ENCODE measurements at regions not wholly inside any gene's neighbourhood (a gene's known extent, or its start where the extent isn't known, plus 50 kb on each side); places are given as distances from the start of the nearest gene placed in this dataset.

- no peak overlapping the region for H3K27ac ChIP-seq
- no peak for TF ChIP-seq ZFX (IDR thresholded peaks at IDR 0.05; ENCODE audit: borderline replicate concordance)
Observed at GRCh38 chr18:43805646-43806194, 528.4 kb upstream of the SYT4 start.

GRCh38 chr18:43812627-43813026 is 535.3 kb upstream of the SYT4 start:
- no peak for TF ChIP-seq CTCF (IDR thresholded peaks at IDR 0.05)
- no peak for TF ChIP-seq ZFX (IDR thresholded peaks at IDR 0.05; ENCODE audit: borderline replicate concordance)

GRCh38 chr18:43819397-43819796 is 542.1 kb upstream of the SYT4 start:
- no peak overlapping the region for H3K27ac ChIP-seq
- TF ChIP-seq ZFX (IDR thresholded peaks at IDR 0.05; ENCODE audit: borderline replicate concordance): no peak

More at GRCh38 chr18:43812627-43813026, 535.3 kb upstream of the SYT4 start:
- H3K27ac ChIP-seq: no peak overlapping the region

GRCh38 chr18:43819873-43820272 is 542.6 kb upstream of the SYT4 start:
- no peak overlapping the region for H3K27ac ChIP-seq
- TF ChIP-seq ZFX (IDR thresholded peaks at IDR 0.05; ENCODE audit: borderline replicate concordance): no peak
- no peak for TF ChIP-seq CTCF (IDR thresholded peaks at IDR 0.05)

GRCh38 chr18:43825768-43826167 is 548.5 kb upstream of the SYT4 start:
- no peak overlapping the region for H3K27ac ChIP-seq
- no peak for TF ChIP-seq CTCF (IDR thresholded peaks at IDR 0.05)
- TF ChIP-seq ZFX (IDR thresholded peaks at IDR 0.05; ENCODE audit: borderline replicate concordance): no peak

GRCh38 chr18:43826215-43826614 is 548.9 kb upstream of the SYT4 start:
- TF ChIP-seq ZFX (IDR thresholded peaks at IDR 0.05; ENCODE audit: borderline replicate concordance): no peak
- no peak for TF ChIP-seq CTCF (IDR thresholded peaks at IDR 0.05)
- H3K27ac ChIP-seq: no peak overlapping the region

GRCh38 chr18:43827311-43827710 is 550.0 kb upstream of the SYT4 start:
- H3K27ac ChIP-seq: no peak overlapping the region
- TF ChIP-seq ZFX (IDR thresholded peaks at IDR 0.05; ENCODE audit: borderline replicate concordance): no peak
- TF ChIP-seq CTCF (IDR thresholded peaks at IDR 0.05): no peak

GRCh38 chr18:43830303-43830702 is 553.0 kb upstream of the SYT4 start:
- no peak for TF ChIP-seq CTCF (IDR thresholded peaks at IDR 0.05)
- no peak for TF ChIP-seq ZFX (IDR thresholded peaks at IDR 0.05; ENCODE audit: borderline replicate concordance)
- H3K27ac ChIP-seq: no peak overlapping the region
